GM12878 (cell line): ENCODE measurements at regions not wholly inside any gene's neighbourhood (a gene's known extent, or its start where the extent isn't known, plus 50 kb on each side); places are given as distances from the start of the nearest gene placed in this dataset.

ENCODE experiments used
- ATAC-seq: fragments of 200-7000 bp; cut with Tn5 transposase; 3 replicates; pipeline ENCODE4 v1.9.1; 2020; ENCODE audit warnings: mild to moderate bottlenecking, moderate library complexity
- BruUV-seq: library from RNA; stranded (reverse); fragments of 400-500 nt; replicated peaks from 2 replicates; lab custom pipeline; 2021; lab: Mats Ljungman, UMichigan
- CTCF ChIA-PET: fragments of 300-600 bp; sonication (Branson Sonifier 250); formaldehyde crosslinking; extraction: SDS; loops from one replicate; lab custom pipeline; 2021; ENCODE audit warnings: inconsistent platforms; lab: Yijun Ruan, JAX
- POLR2A ChIA-PET: fragments of 350-600 bp; formaldehyde crosslinking; extraction: SDS; loops from one replicate; lab custom pipeline; 2021; ENCODE audit warnings: inconsistent platforms; lab: Charles Lee
- RAD21 ChIA-PET: fragments of 300-600 bp; sonication (Branson Sonifier 250); formaldehyde crosslinking; loops from one replicate; lab custom pipeline; 2023; ENCODE audit warnings: antibody characterized with exemption; ENCODE audit not compliant: unreplicated experiment; lab: Charles Lee
- SMC1A ChIA-PET: fragments of 300-600 bp; sonication (Branson Sonifier 250); formaldehyde crosslinking; loops from one replicate; lab custom pipeline; 2023; ENCODE audit not compliant: unreplicated experiment, uncharacterized antibody; lab: Charles Lee
- DNase-seq: peaks from one replicate; pipeline ENCODE4 v3.0.0-alpha.2; 2011; ENCODE audit warnings: low read depth, low spot score
- FAIRE-seq: peaks from 3 replicates; lab custom pipeline; 2011; peaks lifted over from hg19 to GRCh38; lab: Jason Lieb, UNC
- H2AFZ ChIP-seq: 2 replicates; pipeline ENCODE4 v1.6.0; 2011; ENCODE audit warnings: low read depth, low read length, control low read depth; ENCODE audit not compliant: control insufficient read depth
- H3K27ac ChIP-seq: 2 replicates; pipeline ENCODE4 v1.5.1; 2011; ENCODE audit warnings: control low read depth; ENCODE audit not compliant: control insufficient read depth, insufficient read depth
- H3K27me3 ChIP-seq, 2 experiments: replicated peaks in 1 of 2; 2 replicates each; pipeline versions ENCODE4 v1.6.0 to v1.6.1; 2011; ENCODE audit warnings: low read length in 1 of 2; ENCODE audit not compliant: control insufficient read depth in 2 of 2, insufficient read depth in 2 of 2
- H3K36me3 ChIP-seq, 2 experiments: 2 replicates each; pipeline ENCODE4 v1.5.1; 2011; ENCODE audit warnings: low read length in 1 of 2; ENCODE audit not compliant: control insufficient read depth in 2 of 2, insufficient read depth in 2 of 2
- H3K4me1 ChIP-seq: 2 replicates; pipeline ENCODE4 v1.6.1; 2011; ENCODE audit warnings: mild to moderate bottlenecking, low read length, moderate library complexity, mixed read lengths; ENCODE audit not compliant: control insufficient read depth, insufficient read depth
- H3K4me2 ChIP-seq: 2 replicates; pipeline ENCODE4 v1.6.0; 2011; ENCODE audit warnings: control low read depth; ENCODE audit not compliant: control insufficient read depth, insufficient read depth
- H3K4me3 ChIP-seq: fragments of 200-600 bp; sonication (generic); 2 replicates; pipeline ENCODE4 v1.5.1; 2016
- H3K79me2 ChIP-seq: 2 replicates; pipeline ENCODE4 v1.6.0; 2011; ENCODE audit warnings: low read length; ENCODE audit not compliant: control insufficient read depth, insufficient read depth
- H3K9ac ChIP-seq: 2 replicates; pipeline ENCODE4 v1.8.0; 2011; ENCODE audit warnings: low read length, control low read depth, mixed read lengths; ENCODE audit not compliant: control insufficient read depth, insufficient read depth
- H3K9me3 ChIP-seq: replicated peaks from 3 replicates; pipeline ENCODE4 v1.5.1; 2011; ENCODE audit warnings: mild to moderate bottlenecking, low read length; ENCODE audit not compliant: control insufficient read depth, insufficient read depth
- H4K20me1 ChIP-seq: 2 replicates; pipeline ENCODE4 v1.6.0; 2011; ENCODE audit not compliant: control insufficient read depth, insufficient read depth
- BMI1 ChIP-seq: fragments of 450-650 bp; IDR thresholded peaks from 2 replicates; pipeline ENCODE4 v1.6.1; 2016; ENCODE audit warnings: mild to moderate bottlenecking, moderate library complexity, borderline replicate concordance
- BRCA1 ChIP-seq: IDR thresholded peaks from 2 replicates; pipeline ENCODE4 v1.6.1; 2011; ENCODE audit warnings: low read depth, low read length, improper control_type of control experiment
- CTCF ChIP-seq, 3 experiments: IDR thresholded peaks in 2 of 3; conservative IDR thresholded peaks in 1 of 3; 2 replicates each; pipeline ENCODE4 v1.5.1; 2011; ENCODE audit warnings: low read depth in 3 of 3, low read length in 3 of 3, mild to moderate bottlenecking in 3 of 3, control low read depth in 2 of 3, moderate library complexity in 2 of 3, inconsistent platforms in 1 of 3, mixed read lengths in 1 of 3; ENCODE audit not compliant: control insufficient read depth in 2 of 3, insufficient read depth in 1 of 3; ENCODE audit errors: extremely low read depth in 1 of 3
- GATAD2B ChIP-seq: fragments of 450-650 bp; conservative IDR thresholded peaks from 2 replicates; pipeline ENCODE4 v1.6.1; 2017; ENCODE audit warnings: low read depth, mild to moderate bottlenecking, moderate library complexity
- IRF3 ChIP-seq: fragments of 450-650 bp; IDR thresholded peaks from 2 replicates; pipeline ENCODE4 v1.6.1; 2014; ENCODE audit warnings: mild to moderate bottlenecking
- LARP7 ChIP-seq: fragments of 450-650 bp; IDR thresholded peaks from 2 replicates; pipeline ENCODE4 v1.6.1; 2017; ENCODE audit warnings: mild to moderate bottlenecking
- WGBS: methylation state at CpG from one replicate; pipeline ENCODE4 v1.1.6; 2016; ENCODE audit warnings: low lambda C conversion rate; ENCODE audit not compliant: insufficient replicate concordance, insufficient coverage; ENCODE audit errors: missing lambda C conversion rate; 5-methylcytosine and 5-hydroxymethylcytosine counted together
- in situ Hi-C: fragments of 300-500 bp; cut with MboI; formaldehyde crosslinking; loops from 9 replicates; pipeline ENCODE4 v1.14.3; 2018; ENCODE audit warnings: mixed read lengths
- intact Hi-C: fragments of 100-400 bp; cut with micrococcal nuclease; formaldehyde crosslinking; loops from one replicate; pipeline ENCODE4 v1.14.2; 2022; ENCODE audit not compliant: unreplicated experiment

GRCh38 chr2:65622499-65622898, 190.1 kb upstream of the SPRED2 start:
- Histone ChIP-seq H3K36me3 (no peaks in the 10 kb centered on the region), H3K4me2 (no peak overlapping the region), H3K4me3 (no peak overlapping the region), H4K20me1 (no peaks in the 10 kb centered on the region), H3K4me1 (peaks cover 4% of the 10 kb centered on the region; the same call in 1 of the 2 replicates), H3K9me3 (no peaks in the 10 kb centered on the region; the same call in 2 of the 3 replicates), H2AFZ (no peak overlapping the region), H3K27ac (no peak overlapping the region), H3K79me2 (no peaks in the 10 kb centered on the region), H3K27me3 (no peaks in the 10 kb centered on the region), H3K9ac (no peak overlapping the region)
- WGBS: 0% methylated on average over 1 of the region's 1 CpG
- RAD21 ChIA-PET: no interaction called here
- CTCF ChIA-PET: interaction anchor here (1.2 kb wide), 1 partner anchor 18 kb away, joined by 4 read pairs; no protein-coding TSS in a partner anchor
- BruUV-seq: no TSS peak
- in situ Hi-C loops (no loop called here), intact Hi-C loops (no loop called here)
- no peak for FAIRE-seq
- POLR2A ChIA-PET: no interaction called here
- TF ChIP-seq GATAD2B: no peak
- TF ChIP-seq LARP7: no peak
- TF ChIP-seq BRCA1: no peak
- TF ChIP-seq BMI1: no peak
- no peak for TF ChIP-seq IRF3
- TF ChIP-seq CTCF (IDR thresholded peaks at IDR 0.05 in 2 of 3, conservative IDR thresholded peaks at IDR 0.05 in 1 of 3; ENCODE audit: control insufficient read depth in 2 of 3, extremely low read depth in 1 of 3, insufficient read depth in 1 of 3, low read depth in 3 of 3, low read length in 3 of 3): no peak
- no peak for DNase-seq
- SMC1A ChIA-PET: no interaction called here
- no peak for ATAC-seq
